ENCODE measurements at regions not wholly inside any gene's neighbourhood (a gene's known extent, or its start where the extent isn't known, plus 50 kb on each side); places are given as distances from the start of the nearest gene placed in this dataset.
"Not testable (repeated sequence)": the region's sequence is repeated elsewhere in the genome, so short reads cannot be mapped to it uniquely, and the experiment has no call there.

DNA sequence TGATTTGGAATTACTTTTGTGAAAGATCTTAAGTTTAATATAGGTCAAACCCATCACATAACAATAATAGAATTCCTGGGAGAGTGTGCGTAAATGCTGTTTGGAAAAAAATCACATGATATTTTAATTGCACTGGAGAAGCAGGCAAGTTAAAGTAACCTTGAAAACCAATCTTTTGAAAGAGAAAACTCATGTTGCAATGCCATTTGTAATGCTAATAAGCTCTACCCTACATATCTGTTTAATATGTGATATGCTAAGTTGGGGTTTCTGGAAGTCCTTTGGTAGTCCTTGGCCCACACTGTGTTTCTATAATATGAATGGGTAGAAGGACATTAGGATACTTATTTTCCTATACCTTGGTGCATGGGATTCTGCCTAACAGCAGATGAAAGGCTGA is 370.4 kb downstream of the DDX10 start:
- no peaks in the 10 kb centered on the region for H3K4me1 ChIP-seq
- no peaks in the 10 kb centered on the region for H3K27me3 ChIP-seq
- H3K27ac ChIP-seq, result no peak overlapping the region
- no peaks in the 10 kb centered on the region for H3K36me3 ChIP-seq
- no peak overlapping the region for H3K4me3 ChIP-seq
- DNase-seq, result no peak
- H3K9me3 ChIP-seq (replicated peaks), result no peaks in the 10 kb centered on the region

- H3K36me3 ChIP-seq, result no peaks in the 10 kb centered on the region
- DNase-seq, result no peak
- H3K9me3 ChIP-seq (replicated peaks), result no peaks in the 10 kb centered on the region
- no peak overlapping the region for H3K27ac ChIP-seq
- no peak overlapping the region for H3K4me3 ChIP-seq
- H3K4me1 ChIP-seq, result no peaks in the 10 kb centered on the region
- no peaks in the 10 kb centered on the region for H3K27me3 ChIP-seq
These were observed 371.1 kb downstream of the DDX10 start for GRCh38 chr11:109036011-109036410.

DNA sequence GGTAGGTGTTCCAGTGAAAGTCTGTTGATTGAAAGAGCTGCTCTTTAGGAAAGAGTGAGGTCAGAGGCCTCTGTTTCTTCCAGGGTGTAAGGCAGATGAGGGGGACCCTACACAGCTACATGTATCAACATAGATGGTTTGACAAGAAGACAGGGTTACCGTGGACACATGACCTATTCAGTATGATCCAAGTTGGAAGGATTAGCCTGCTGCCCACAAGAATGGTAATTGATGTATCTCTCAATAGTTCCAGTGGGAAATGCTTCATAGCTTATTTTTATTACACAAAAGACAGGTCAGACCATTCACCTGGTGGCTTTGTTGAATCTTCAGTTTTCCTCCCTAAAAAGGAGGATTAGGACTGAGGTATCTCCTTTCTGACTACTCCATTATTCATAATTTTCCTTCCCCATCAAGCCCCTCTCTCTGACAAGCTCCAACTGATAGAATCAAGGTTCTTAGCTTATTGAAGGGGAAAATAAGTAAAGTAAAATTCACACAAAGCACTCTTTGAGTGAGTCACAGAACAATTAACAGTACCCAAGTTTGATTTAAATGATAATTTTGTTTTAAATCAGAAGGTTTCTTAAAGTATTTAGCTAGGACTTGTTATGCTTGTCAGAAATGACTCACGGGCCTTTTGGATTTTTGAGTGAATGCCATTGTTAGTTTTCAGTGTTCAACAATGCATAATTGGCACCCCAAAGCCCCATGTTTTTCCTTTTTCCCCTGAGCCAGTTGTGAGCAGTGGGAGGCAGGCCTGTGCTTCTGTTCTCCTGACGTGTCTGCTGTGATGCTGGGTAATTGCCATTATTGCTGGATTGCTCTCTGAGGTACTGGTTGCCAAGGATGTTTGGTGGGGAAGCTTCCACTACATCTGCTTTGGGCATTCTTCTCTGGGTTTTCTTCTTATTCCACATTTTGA is 373.2 kb downstream of the DDX10 start:
- H3K36me3 ChIP-seq, result no peaks in the 10 kb centered on the region
- H3K27me3 ChIP-seq, result no peaks in the 10 kb centered on the region
- no peak for DNase-seq
- no peaks in the 10 kb centered on the region for H3K4me1 ChIP-seq
- no peaks in the 10 kb centered on the region for H3K9me3 ChIP-seq (replicated peaks)
- H3K27ac ChIP-seq, result no peak overlapping the region
- H3K4me3 ChIP-seq, result no peak overlapping the region

DNA sequence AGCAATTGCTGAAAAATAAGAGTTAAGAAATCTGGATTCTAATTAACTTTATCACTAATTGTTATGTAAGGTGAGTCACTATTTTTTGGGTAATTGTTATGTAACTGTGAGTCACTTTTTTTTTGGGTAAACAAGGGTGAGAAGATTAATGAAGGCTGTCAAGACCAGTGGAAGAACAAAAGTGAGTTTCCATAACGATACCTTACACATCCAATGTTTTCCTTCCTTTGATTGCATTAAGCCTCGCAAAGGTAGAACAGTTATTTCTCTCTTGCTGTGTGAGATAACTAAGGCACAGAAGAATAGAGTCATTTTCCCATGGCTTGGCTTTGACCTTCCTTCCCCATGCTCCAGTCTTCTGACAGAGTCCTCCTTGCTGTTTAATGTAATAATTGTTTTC is 374.7 kb downstream of the DDX10 start:
- no peak overlapping the region for H3K27ac ChIP-seq
- H3K27me3 ChIP-seq, result no peaks in the 10 kb centered on the region
- no peaks in the 10 kb centered on the region for H3K4me1 ChIP-seq
- no peak for DNase-seq
- H3K9me3 ChIP-seq (replicated peaks), result no peaks in the 10 kb centered on the region
- H3K4me3 ChIP-seq, result no peak overlapping the region
- H3K36me3 ChIP-seq, result no peaks in the 10 kb centered on the region

DNA sequence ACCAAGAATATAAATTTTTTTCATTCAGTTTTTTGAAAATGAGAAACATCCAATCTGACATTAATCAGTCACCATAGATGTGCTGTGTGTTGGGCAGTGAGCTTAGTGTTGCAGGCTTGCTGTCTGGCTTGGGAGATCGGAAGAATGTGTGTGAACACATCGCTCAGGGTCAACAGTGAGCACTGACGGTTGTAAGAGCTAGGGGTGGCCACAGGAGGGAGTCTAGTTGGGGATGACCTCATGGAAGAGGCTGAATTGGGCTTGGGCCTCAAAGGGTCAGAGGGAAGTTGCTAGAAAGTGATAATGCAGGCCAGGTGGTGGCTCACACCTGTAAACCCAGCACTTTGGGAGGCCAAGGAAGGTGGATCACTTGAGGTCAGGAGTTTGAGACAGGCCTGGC is 375.4 kb downstream of the DDX10 start:
- DNase-seq, result peak; percentile 4 to 22
- Histone ChIP-seq H3K36me3 (no peaks in the 10 kb centered on the region), H3K4me3 (no peak overlapping the region)

GRCh38 chr11:109041876-109042275 is 377.0 kb downstream of the DDX10 start:
- H3K4me3 ChIP-seq, result no peak overlapping the region
- H3K36me3 ChIP-seq, result no peaks in the 10 kb centered on the region
- no peak overlapping the region for H3K27ac ChIP-seq
- no peak for DNase-seq
- H3K27me3 ChIP-seq, result no peaks in the 10 kb centered on the region
- no peaks in the 10 kb centered on the region for H3K4me1 ChIP-seq
- H3K9me3 ChIP-seq (replicated peaks), result no peaks in the 10 kb centered on the region

More for the DNA sequence above, 375.4 kb downstream of the DDX10 start:
- H3K9me3 ChIP-seq (replicated peaks), result no peaks in the 10 kb centered on the region
- H3K4me1 ChIP-seq, result no peaks in the 10 kb centered on the region
- no peaks in the 10 kb centered on the region for H3K27me3 ChIP-seq
- no peak overlapping the region for H3K27ac ChIP-seq

GRCh38 chr11:109043315-109043714 is 378.4 kb downstream of the DDX10 start:
- H3K27me3 ChIP-seq, result no peaks in the 10 kb centered on the region
- H3K4me1 ChIP-seq, result no peaks in the 10 kb centered on the region
- H3K27ac ChIP-seq, result no peak overlapping the region
- no peaks in the 10 kb centered on the region for H3K36me3 ChIP-seq
- no peak overlapping the region for H3K4me3 ChIP-seq
- no peak for DNase-seq
- H3K9me3 ChIP-seq (replicated peaks), result no peaks in the 10 kb centered on the region

GRCh38 chr11:109046284-109046992 is 375.6 kb upstream of the C11orf87 start:
- H3K27me3 ChIP-seq, result no peaks in the 10 kb centered on the region
- no peaks in the 10 kb centered on the region for H3K9me3 ChIP-seq (replicated peaks)
- H3K36me3 ChIP-seq, result no peaks in the 10 kb centered on the region
- no peaks in the 10 kb centered on the region for H3K4me1 ChIP-seq
- no peak overlapping the region for H3K4me3 ChIP-seq
- DNase-seq, result no peak
- no peak overlapping the region for H3K27ac ChIP-seq

- H3K27ac ChIP-seq, result no peak overlapping the region
- H3K9me3 ChIP-seq (replicated peaks), result no peaks in the 10 kb centered on the region
- H3K36me3 ChIP-seq, result no peaks in the 10 kb centered on the region
- H3K4me3 ChIP-seq, result no peak overlapping the region
- DNase-seq, result no peak
- H3K27me3 ChIP-seq, result no peaks in the 10 kb centered on the region
- H3K4me1 ChIP-seq, result no peaks in the 10 kb centered on the region
These were observed 373.9 kb upstream of the C11orf87 start for GRCh38 chr11:109048098-109048497.

- H3K9me3 ChIP-seq (replicated peaks), result no peaks in the 10 kb centered on the region
- H3K4me1 ChIP-seq, result no peaks in the 10 kb centered on the region
- no peak for DNase-seq
- H3K36me3 ChIP-seq, result no peaks in the 10 kb centered on the region
- H3K27ac ChIP-seq, result no peak overlapping the region
- H3K4me3 ChIP-seq, result no peak overlapping the region
- H3K27me3 ChIP-seq, result no peaks in the 10 kb centered on the region
These were observed 370.8 kb upstream of the C11orf87 start for GRCh38 chr11:109051200-109051599.

- H3K27me3 ChIP-seq, result no peaks in the 10 kb centered on the region
- no peak for DNase-seq
- H3K36me3 ChIP-seq, result no peaks in the 10 kb centered on the region
- H3K9me3 ChIP-seq (replicated peaks), result no peaks in the 10 kb centered on the region
- H3K4me1 ChIP-seq, result no peaks in the 10 kb centered on the region
- no peak overlapping the region for H3K27ac ChIP-seq
- no peak overlapping the region for H3K4me3 ChIP-seq
These were observed 362.6 kb upstream of the C11orf87 start for GRCh38 chr11:109059402-109059801.

- no peak overlapping the region for H3K4me3 ChIP-seq
- H3K4me1 ChIP-seq, result no peaks in the 10 kb centered on the region
- H3K27me3 ChIP-seq, result no peaks in the 10 kb centered on the region
- no peak overlapping the region for H3K27ac ChIP-seq
- H3K36me3 ChIP-seq, result no peaks in the 10 kb centered on the region
- no peak for DNase-seq
- H3K9me3 ChIP-seq (replicated peaks), result no peaks in the 10 kb centered on the region
These were observed 360.6 kb upstream of the C11orf87 start for GRCh38 chr11:109061394-109061793.

DNA sequence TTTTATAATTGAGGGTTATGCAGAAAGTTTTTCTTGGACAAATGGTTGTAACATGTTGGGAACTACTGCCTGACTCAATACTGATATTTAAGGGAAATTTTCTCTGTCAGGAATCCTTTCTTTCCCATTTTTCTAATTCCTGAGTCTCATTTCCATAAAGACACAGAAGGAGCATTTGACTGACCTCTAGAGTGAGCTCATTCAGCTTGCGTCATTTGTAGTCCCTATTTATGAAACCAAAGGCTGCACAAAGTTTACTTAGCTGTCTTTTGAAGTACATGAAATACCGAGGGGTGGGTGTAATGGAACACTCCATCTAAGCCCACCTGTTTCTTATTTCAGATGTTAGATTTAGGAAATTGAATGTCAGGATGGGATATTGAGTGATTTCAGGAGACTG is 359.5 kb upstream of the C11orf87 start:
- H3K27me3 ChIP-seq, result no peaks in the 10 kb centered on the region
- no peak overlapping the region for H3K4me3 ChIP-seq
- DNase-seq, result no peak
- no peaks in the 10 kb centered on the region for H3K36me3 ChIP-seq
- no peaks in the 10 kb centered on the region for H3K9me3 ChIP-seq (replicated peaks)
- H3K27ac ChIP-seq, result no peak overlapping the region
- H3K4me1 ChIP-seq, result no peaks in the 10 kb centered on the region

DNA sequence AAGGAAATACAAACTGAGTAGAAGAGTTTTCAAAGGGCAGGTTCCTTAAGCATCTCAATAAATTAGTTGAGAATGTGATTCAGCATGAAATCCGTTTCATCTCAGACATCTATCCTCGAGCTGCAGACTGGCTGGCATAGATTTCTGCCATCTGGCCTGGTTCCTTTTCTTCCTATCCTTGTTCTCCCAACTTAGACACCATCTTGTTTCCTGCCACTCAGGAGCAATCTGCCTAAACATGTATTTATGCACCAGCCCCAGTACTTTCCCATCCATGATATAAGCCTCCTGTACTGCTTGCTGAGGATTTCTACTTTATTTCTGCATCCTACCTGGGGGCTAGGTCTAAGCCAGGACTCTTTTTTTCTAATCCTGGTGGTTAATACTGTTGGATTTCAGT is 359.1 kb upstream of the C11orf87 start:
- H3K36me3 ChIP-seq, result no peaks in the 10 kb centered on the region
- H3K27me3 ChIP-seq, result no peaks in the 10 kb centered on the region
- DNase-seq, result no peak
- H3K4me1 ChIP-seq, result no peaks in the 10 kb centered on the region
- H3K27ac ChIP-seq, result no peak overlapping the region
- no peaks in the 10 kb centered on the region for H3K9me3 ChIP-seq (replicated peaks)
- H3K4me3 ChIP-seq, result no peak overlapping the region

DNA sequence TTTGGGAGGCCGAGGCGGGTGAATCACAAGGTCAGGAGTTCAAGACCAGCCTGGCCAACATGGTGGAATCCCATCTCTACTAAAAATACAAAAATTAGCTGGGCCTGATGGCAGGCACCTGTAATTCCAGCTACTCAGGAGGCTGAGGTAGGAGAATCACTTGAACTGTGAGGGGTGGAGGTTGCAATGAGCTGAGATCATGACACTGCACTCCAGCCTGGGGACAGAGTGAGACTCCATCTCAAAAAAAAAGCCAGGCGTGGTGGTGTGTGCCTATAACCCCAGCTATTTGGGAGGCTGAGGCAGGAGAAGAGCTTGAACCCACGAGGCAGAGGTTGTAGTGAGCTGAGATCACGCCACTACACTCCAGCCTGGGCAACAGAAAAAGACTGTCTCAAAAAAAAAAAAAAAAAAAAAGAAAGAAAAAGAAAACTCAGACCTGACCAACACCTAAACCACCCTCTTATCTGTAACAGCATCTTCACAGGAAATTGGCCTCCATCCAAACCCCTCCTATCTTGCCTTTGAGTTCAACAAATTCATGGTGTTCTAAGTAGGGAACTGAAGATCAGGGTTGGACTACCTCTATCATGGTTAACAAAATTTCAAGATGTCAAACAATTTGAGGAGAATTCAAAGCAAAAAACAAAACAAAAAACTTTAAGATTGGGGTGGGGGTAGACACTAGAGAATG is 357.2 kb upstream of the C11orf87 start:
- H3K27me3 ChIP-seq; DNase-seq; H3K36me3 ChIP-seq; H3K9me3 ChIP-seq (replicated peaks); H3K27ac ChIP-seq; H3K4me1 ChIP-seq; H3K4me3 ChIP-seq: not testable (repeated sequence)

Measured in SJCRH30 (cell line).